HCT116 (cell line): ENCODE measurements at regions not wholly inside any gene's neighbourhood (a gene's known extent, or its start where the extent isn't known, plus 50 kb on each side); places are given as distances from the start of the nearest gene placed in this dataset.

Experiments
- ATAC-seq: fragments of 200-7000 bp; cut with Tn5 transposase; 2 replicates; pipeline ENCODE4 v1.9.1; 2020; ENCODE audit warnings: mild to moderate bottlenecking, moderate library complexity
- BruUV-seq: library from RNA; stranded (reverse); fragments of 400-500 nt; replicated peaks from 2 replicates; lab custom pipeline; 2021; lab: Mats Ljungman, UMichigan
- CTCF ChIA-PET: fragments of 300-600 bp; sonication (Branson Sonifier 250); formaldehyde crosslinking; loops from one replicate; lab custom pipeline; 2021; ENCODE audit warnings: antibody characterized with exemption; lab: Charles Lee
- POLR2A ChIA-PET: fragments of 300-600, 350-600 bp; sonication (Branson Sonifier 250); formaldehyde crosslinking; loops from one replicate; lab custom pipeline; 2021; ENCODE audit warnings: antibody characterized with exemption; lab: Charles Lee
- RAD21 ChIA-PET, 2 experiments: fragments of 300-600 bp; sonication (Branson Sonifier 250); formaldehyde crosslinking; loops; one replicate each; lab custom pipeline; 2023; ENCODE audit warnings: low total read pairs in 2 of 2; ENCODE audit not compliant: uncharacterized antibody in 2 of 2, unreplicated experiment in 2 of 2, low non-redundant PET in 1 of 2; lab: Charles Lee
- DNase-seq: peaks from one replicate; pipeline ENCODE4 v3.0.0-alpha.2; 2010; ENCODE audit warnings: low read depth, low spot score
- H2AFZ ChIP-seq: fragments of 200-600 bp; shearing (Covaris generic), sonication (generic); 2 replicates; pipeline ENCODE4 v1.6.1; 2017; ENCODE audit warnings: low read depth, mixed run types, mixed read lengths, antibody characterized with exemption, low read length; ENCODE audit not compliant: poor library complexity, severe bottlenecking
- H3K27ac ChIP-seq: 2 replicates; pipeline ENCODE4 v1.5.1; 2012; ENCODE audit warnings: low read depth, low read length
- H3K27me3 ChIP-seq: fragments of 200-600 bp; sonication (generic); 2 replicates; pipeline ENCODE4 v1.6.1; 2016; ENCODE audit warnings: mixed run types, low read length, mixed read lengths; ENCODE audit not compliant: insufficient read depth
- H3K36me3 ChIP-seq, 2 experiments: fragments of 200-500 bp in 1 of 2; fragments of 200-600 bp in 1 of 2; sonication (Bioruptor generic) in 1 of 2; sonication (generic) in 1 of 2; 2 replicates each; pipeline versions ENCODE4 v1.5.1 to v1.6.1; 2014 to 2016; ENCODE audit warnings: low read length in 2 of 2, inconsistent platforms in 1 of 2, mixed read lengths in 1 of 2, mixed run types in 1 of 2; ENCODE audit not compliant: insufficient read depth in 2 of 2, control insufficient read depth in 1 of 2
- H3K4me1 ChIP-seq, 2 experiments: fragments of 200-600 bp in 1 of 2; sonication (generic) in 1 of 2; 2 replicates each; pipeline versions ENCODE4 v1.5.1 to v1.6.1; 2012 to 2017; ENCODE audit warnings: low read length in 2 of 2, inconsistent platforms in 1 of 2, mild to moderate bottlenecking in 1 of 2, mixed read lengths in 1 of 2, mixed run types in 1 of 2, moderate library complexity in 1 of 2; ENCODE audit not compliant: insufficient read depth in 2 of 2, control insufficient read depth in 1 of 2
- H3K4me2 ChIP-seq: fragments of 200-600 bp; sonication (generic); 2 replicates; pipeline ENCODE4 v1.6.1; 2017; ENCODE audit warnings: mixed run types, low read length, mixed read lengths
- H3K4me3 ChIP-seq, 2 experiments: fragments of 200-600 bp in 1 of 2; sonication (generic) in 1 of 2; replicated peaks in 1 of 2; 2 replicates each; pipeline ENCODE4 v1.5.1; 2011 to 2016; ENCODE audit warnings: low read length in 2 of 2, control low read depth in 1 of 2, low read depth in 1 of 2, mild to moderate bottlenecking in 1 of 2, mixed read lengths in 1 of 2, mixed run types in 1 of 2
- H3K79me2 ChIP-seq: fragments of 200-600 bp; sonication (generic); 2 replicates; pipeline ENCODE4 v1.6.1; 2017; ENCODE audit warnings: mild to moderate bottlenecking, mixed run types, low read length, moderate library complexity, mixed read lengths; ENCODE audit not compliant: insufficient read depth
- H3K9ac ChIP-seq: fragments of 200-600 bp; sonication (generic); 2 replicates; pipeline ENCODE4 v1.6.1; 2016; ENCODE audit warnings: low read length, mixed read lengths
- H3K9me2 ChIP-seq: fragments of 200-600 bp; sonication (generic), shearing (Covaris generic); 2 replicates; pipeline ENCODE4 v1.6.1; 2017; ENCODE audit warnings: mixed run types, mild to moderate bottlenecking, moderate library complexity; ENCODE audit not compliant: insufficient read depth
- H3K9me3 ChIP-seq, 2 experiments: fragments of 200-500 bp in 1 of 2; fragments of 200-600 bp in 1 of 2; sonication (Bioruptor generic) in 1 of 2; sonication (generic) in 1 of 2; 2 replicates each; pipeline ENCODE4 v1.6.1; 2014 to 2017; ENCODE audit warnings: low read length in 2 of 2, mixed read lengths in 2 of 2, inconsistent platforms in 1 of 2, low read depth in 1 of 2, mild to moderate bottlenecking in 1 of 2, mixed run types in 1 of 2, moderate library complexity in 1 of 2; ENCODE audit not compliant: control insufficient read depth in 1 of 2, insufficient read depth in 1 of 2
- H4K20me1 ChIP-seq: fragments of 200-600 bp; sonication (generic), shearing (Covaris generic); 2 replicates; pipeline ENCODE4 v1.6.1; 2017; ENCODE audit warnings: mixed run types, mild to moderate bottlenecking, moderate library complexity; ENCODE audit not compliant: insufficient read depth
- ELF1 ChIP-seq: IDR thresholded peaks from 2 replicates; pipeline ENCODE4 v1.6.1; 2012; ENCODE audit warnings: low read depth, borderline replicate concordance
- EZH2phosphoT487 ChIP-seq: fragments of 200-600 bp; IDR thresholded peaks from 2 replicates; pipeline ENCODE4 v1.6.1; 2018; ENCODE audit warnings: antibody characterized with exemption, borderline replicate concordance
- FOSL1 ChIP-seq: IDR thresholded peaks from 2 replicates; pipeline ENCODE4 v1.6.1; 2012; ENCODE audit warnings: low read depth
- JUND ChIP-seq: IDR thresholded peaks from 2 replicates; pipeline ENCODE4 v1.6.1; 2012
- POLR2A ChIP-seq: IDR thresholded peaks from 2 replicates; pipeline ENCODE4 v1.7.0; 2011; ENCODE audit warnings: borderline replicate concordance; ENCODE audit not compliant: insufficient read depth, insufficient read length; ENCODE audit errors: extremely low read depth
- POLR2AphosphoS5 ChIP-seq: IDR thresholded peaks from 2 replicates; pipeline ENCODE4 v1.6.1; 2011; ENCODE audit warnings: mild to moderate bottlenecking, low read depth, low read length, moderate library complexity
- SP1 ChIP-seq: IDR thresholded peaks from 2 replicates; pipeline ENCODE4 v1.6.1; 2012; ENCODE audit warnings: low read depth
- SRF ChIP-seq: IDR thresholded peaks from 2 replicates; pipeline ENCODE4 v1.6.1; 2012; ENCODE audit warnings: low read depth
- ZNF274 ChIP-seq: fragments of 200-500 bp; sonication (Bioruptor generic); IDR thresholded peaks from 2 replicates; pipeline ENCODE4 v1.6.1; 2014; ENCODE audit warnings: mild to moderate bottlenecking, low read depth, low read length, inconsistent platforms
- intact Hi-C: fragments of 100-400 bp; cut with micrococcal nuclease; formaldehyde crosslinking; loops from 2 replicates; pipeline ENCODE4 v1.10.0; 2022
- TF ChIP-seq, protein P1 (sequence below): IDR thresholded peaks from 2 replicates; pipeline ENCODE4 v1.6.1; 2011; ENCODE audit warnings: mild to moderate bottlenecking, low read length, moderate library complexity; ENCODE audit not compliant: insufficient replicate concordance; ENCODE audit errors: extremely low read depth
- TF ChIP-seq, protein P2 (sequence below): IDR thresholded peaks from 2 replicates; pipeline ENCODE4 v1.6.1; 2012
- TF ChIP-seq, protein P3 (sequence below): IDR thresholded peaks from 2 replicates; pipeline ENCODE4 v1.6.1; 2012; ENCODE audit warnings: low read depth

DNA sequence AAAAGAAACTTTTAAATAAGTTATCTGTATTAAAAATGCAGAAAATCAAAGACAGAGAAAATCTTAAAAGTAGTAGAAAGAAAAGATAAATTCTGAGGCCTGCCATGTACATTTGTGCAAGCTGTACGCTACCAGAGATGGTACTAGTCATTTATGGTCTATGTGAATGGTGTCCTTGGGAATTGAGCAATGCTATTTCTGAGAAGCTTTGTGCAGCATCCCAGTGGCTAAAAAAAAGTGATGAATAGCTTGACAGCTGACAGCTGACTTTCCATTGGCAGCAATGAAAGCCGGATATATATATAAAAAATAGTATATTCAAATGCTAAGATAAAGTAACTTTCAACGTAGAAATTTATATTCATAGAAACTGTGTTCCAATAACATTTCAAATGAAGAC is 58.8 kb upstream of the KCTD3 start:
- TF ChIP-seq SP1 (no peak), ZNF274 (no peak), SRF (no peak), JUND (no peak), EZH2phosphoT487 (no peak), POLR2A (no peak), POLR2AphosphoS5 (no peak), FOSL1 (no peak), ELF1 (no peak)
- TF ChIP-seq, protein P1, sequence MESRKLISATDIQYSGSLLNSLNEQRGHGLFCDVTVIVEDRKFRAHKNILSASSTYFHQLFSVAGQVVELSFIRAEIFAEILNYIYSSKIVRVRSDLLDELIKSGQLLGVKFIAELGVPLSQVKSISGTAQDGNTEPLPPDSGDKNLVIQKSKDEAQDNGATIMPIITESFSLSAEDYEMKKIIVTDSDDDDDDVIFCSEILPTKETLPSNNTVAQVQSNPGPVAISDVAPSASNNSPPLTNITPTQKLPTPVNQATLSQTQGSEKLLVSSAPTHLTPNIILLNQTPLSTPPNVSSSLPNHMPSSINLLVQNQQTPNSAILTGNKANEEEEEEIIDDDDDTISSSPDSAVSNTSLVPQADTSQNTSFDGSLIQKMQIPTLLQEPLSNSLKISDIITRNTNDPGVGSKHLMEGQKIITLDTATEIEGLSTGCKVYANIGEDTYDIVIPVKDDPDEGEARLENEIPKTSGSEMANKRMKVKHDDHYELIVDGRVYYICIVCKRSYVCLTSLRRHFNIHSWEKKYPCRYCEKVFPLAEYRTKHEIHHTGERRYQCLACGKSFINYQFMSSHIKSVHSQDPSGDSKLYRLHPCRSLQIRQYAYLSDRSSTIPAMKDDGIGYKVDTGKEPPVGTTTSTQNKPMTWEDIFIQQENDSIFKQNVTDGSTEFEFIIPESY, result no peak
- TF ChIP-seq, protein P2, sequence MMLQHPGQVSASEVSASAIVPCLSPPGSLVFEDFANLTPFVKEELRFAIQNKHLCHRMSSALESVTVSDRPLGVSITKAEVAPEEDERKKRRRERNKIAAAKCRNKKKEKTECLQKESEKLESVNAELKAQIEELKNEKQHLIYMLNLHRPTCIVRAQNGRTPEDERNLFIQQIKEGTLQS, result no peak
- TF ChIP-seq, protein P3, sequence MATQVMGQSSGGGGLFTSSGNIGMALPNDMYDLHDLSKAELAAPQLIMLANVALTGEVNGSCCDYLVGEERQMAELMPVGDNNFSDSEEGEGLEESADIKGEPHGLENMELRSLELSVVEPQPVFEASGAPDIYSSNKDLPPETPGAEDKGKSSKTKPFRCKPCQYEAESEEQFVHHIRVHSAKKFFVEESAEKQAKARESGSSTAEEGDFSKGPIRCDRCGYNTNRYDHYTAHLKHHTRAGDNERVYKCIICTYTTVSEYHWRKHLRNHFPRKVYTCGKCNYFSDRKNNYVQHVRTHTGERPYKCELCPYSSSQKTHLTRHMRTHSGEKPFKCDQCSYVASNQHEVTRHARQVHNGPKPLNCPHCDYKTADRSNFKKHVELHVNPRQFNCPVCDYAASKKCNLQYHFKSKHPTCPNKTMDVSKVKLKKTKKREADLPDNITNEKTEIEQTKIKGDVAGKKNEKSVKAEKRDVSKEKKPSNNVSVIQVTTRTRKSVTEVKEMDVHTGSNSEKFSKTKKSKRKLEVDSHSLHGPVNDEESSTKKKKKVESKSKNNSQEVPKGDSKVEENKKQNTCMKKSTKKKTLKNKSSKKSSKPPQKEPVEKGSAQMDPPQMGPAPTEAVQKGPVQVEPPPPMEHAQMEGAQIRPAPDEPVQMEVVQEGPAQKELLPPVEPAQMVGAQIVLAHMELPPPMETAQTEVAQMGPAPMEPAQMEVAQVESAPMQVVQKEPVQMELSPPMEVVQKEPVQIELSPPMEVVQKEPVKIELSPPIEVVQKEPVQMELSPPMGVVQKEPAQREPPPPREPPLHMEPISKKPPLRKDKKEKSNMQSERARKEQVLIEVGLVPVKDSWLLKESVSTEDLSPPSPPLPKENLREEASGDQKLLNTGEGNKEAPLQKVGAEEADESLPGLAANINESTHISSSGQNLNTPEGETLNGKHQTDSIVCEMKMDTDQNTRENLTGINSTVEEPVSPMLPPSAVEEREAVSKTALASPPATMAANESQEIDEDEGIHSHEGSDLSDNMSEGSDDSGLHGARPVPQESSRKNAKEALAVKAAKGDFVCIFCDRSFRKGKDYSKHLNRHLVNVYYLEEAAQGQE, result no peak
- ChIA-PET CTCF (no interaction called here), POLR2A (no interaction called here)

More for the DNA sequence above, 58.8 kb upstream of the KCTD3 start:
- Histone ChIP-seq H3K4me3 (no peak overlapping the region), H3K4me1 (no peaks in the 10 kb centered on the region), H3K4me2 (no peak overlapping the region), H3K9ac (no peak overlapping the region), H3K79me2 (no peaks in the 10 kb centered on the region), H3K27ac (no peak overlapping the region), H3K36me3 (no peaks in the 10 kb centered on the region), H3K9me3 (no peaks in the 10 kb centered on the region), H3K27me3 (no peaks in the 10 kb centered on the region), H2AFZ (no peak overlapping the region), H3K9me2 (no peaks in the 10 kb centered on the region), H4K20me1 (no peaks in the 10 kb centered on the region)
- RAD21 ChIA-PET, result no interaction called here
- intact Hi-C loops, result no loop called here
- DNase-seq, result no peak
- no TSS peak for BruUV-seq
- ATAC-seq, result no peak
